ENCODE measurements at regions not wholly inside any gene's neighbourhood (a gene's known extent, or its start where the extent isn't known, plus 50 kb on each side); places are given as distances from the start of the nearest gene placed in this dataset.
"Not testable (repeated sequence)": the region's sequence is repeated elsewhere in the genome, so short reads cannot be mapped to it uniquely, and the experiment has no call there.

GRCh38 chr7:119197877-119198527, 973.5 kb downstream of the ANKRD7 start:
- Mint-ChIP-seq H3K27me3 (no peaks in the 10 kb centered on the region), H3K27ac (no peak overlapping the region), H3K4me3 (no peak overlapping the region), H3K4me1 (no peaks in the 10 kb centered on the region), H3K9me3 (no peaks in the 10 kb centered on the region), H3K36me3 (ENCODE audit: low read depth) (no peaks in the 10 kb centered on the region)
- POLR2A ChIA-PET = no interaction called here
- DNase-seq = peak; percentile 25
- CTCF ChIA-PET = no interaction called here

GRCh38 chr7:119219663-119220062, 995.2 kb downstream of the ANKRD7 start:
- ChIA-PET POLR2A (no interaction called here), CTCF (no interaction called here)
- no peak overlapping the region for H3K4me3 Mint-ChIP-seq
- H3K27ac Mint-ChIP-seq = no peak overlapping the region
- no peak for DNase-seq
- no peaks in the 10 kb centered on the region for H3K4me1 Mint-ChIP-seq
- peaks cover 4% of the 10 kb centered on the region for H3K9me3 Mint-ChIP-seq
- H3K36me3 Mint-ChIP-seq (ENCODE audit: low read depth) = no peaks in the 10 kb centered on the region
- H3K27me3 Mint-ChIP-seq = no peaks in the 10 kb centered on the region

GRCh38 chr7:119223930-119224329, 999.4 kb downstream of the ANKRD7 start:
- Mint-ChIP-seq H3K27me3 (no peaks in the 10 kb centered on the region), H3K9me3 (peaks cover 9% of the 10 kb centered on the region), H3K27ac (no peak overlapping the region), H3K36me3 (ENCODE audit: low read depth) (no peaks in the 10 kb centered on the region), H3K4me1 (no peaks in the 10 kb centered on the region), H3K4me3 (no peak overlapping the region)
- CTCF ChIA-PET = no interaction called here
- POLR2A ChIA-PET = no interaction called here
- no peak for DNase-seq

GRCh38 chr7:119228482-119228881, 1004.0 kb downstream of the ANKRD7 start:
- Mint-ChIP-seq H3K4me3 (no peak overlapping the region), H3K9me3 (peaks cover 9% of the 10 kb centered on the region), H3K27ac (no peak overlapping the region), H3K4me1 (no peaks in the 10 kb centered on the region), H3K36me3 (ENCODE audit: low read depth) (no peaks in the 10 kb centered on the region), H3K27me3 (no peaks in the 10 kb centered on the region)
- ChIA-PET POLR2A (no interaction called here), CTCF (no interaction called here)
- no peak for DNase-seq

GRCh38 chr7:119232091-119232490, 1007.6 kb downstream of the ANKRD7 start:
- Mint-ChIP-seq H3K9me3 (peaks cover 6% of the 10 kb centered on the region), H3K27ac (no peak overlapping the region), H3K4me3 (no peak overlapping the region), H3K27me3 (no peaks in the 10 kb centered on the region), H3K36me3 (ENCODE audit: low read depth) (no peaks in the 10 kb centered on the region), H3K4me1 (no peaks in the 10 kb centered on the region)
- no peak for DNase-seq
- ChIA-PET CTCF (no interaction called here), POLR2A (no interaction called here)

GRCh38 chr7:119233015-119233414, 1008.5 kb downstream of the ANKRD7 start:
- Mint-ChIP-seq H3K9me3 (peaks cover 2% of the 10 kb centered on the region), H3K4me1 (no peaks in the 10 kb centered on the region), H3K27me3 (no peaks in the 10 kb centered on the region), H3K27ac (no peak overlapping the region), H3K36me3 (ENCODE audit: low read depth) (no peaks in the 10 kb centered on the region), H3K4me3 (no peak overlapping the region)
- POLR2A ChIA-PET = no interaction called here
- CTCF ChIA-PET = interaction anchor here (0.5 kb wide), 1 partner anchor 1652 kb away, joined by 4 read pairs; no protein-coding TSS in a partner anchor
- no peak for DNase-seq

- CTCF ChIA-PET = no interaction called here
- no peak overlapping the region for H3K4me3 Mint-ChIP-seq
Observed at GRCh38 chr7:119252962-119253361, 1020.0 kb upstream of the KCND2 start.

GRCh38 chr7:119254742-119255141, 1018.2 kb upstream of the KCND2 start:
- H3K27ac Mint-ChIP-seq = no peak overlapping the region
- H3K9me3 Mint-ChIP-seq = no peaks in the 10 kb centered on the region
- CTCF ChIA-PET = no interaction called here
- H3K4me3 Mint-ChIP-seq = no peak overlapping the region
- no peaks in the 10 kb centered on the region for H3K4me1 Mint-ChIP-seq
- no peaks in the 10 kb centered on the region for H3K27me3 Mint-ChIP-seq
- H3K36me3 Mint-ChIP-seq (ENCODE audit: low read depth) = no peaks in the 10 kb centered on the region
- POLR2A ChIA-PET = no interaction called here
- no peak for DNase-seq

More at GRCh38 chr7:119252962-119253361, 1020.0 kb upstream of the KCND2 start:
- no peak overlapping the region for H3K27ac Mint-ChIP-seq
- no peaks in the 10 kb centered on the region for H3K27me3 Mint-ChIP-seq
- DNase-seq = no peak
- no peaks in the 10 kb centered on the region for H3K9me3 Mint-ChIP-seq
- no peaks in the 10 kb centered on the region for H3K4me1 Mint-ChIP-seq
- POLR2A ChIA-PET = no interaction called here
- no peaks in the 10 kb centered on the region for H3K36me3 Mint-ChIP-seq (ENCODE audit: low read depth)

- CTCF ChIA-PET = no interaction called here
- H3K9me3 Mint-ChIP-seq = no peaks in the 10 kb centered on the region
- H3K27me3 Mint-ChIP-seq = no peaks in the 10 kb centered on the region
Observed at GRCh38 chr7:119256001-119256400, 1017.0 kb upstream of the KCND2 start.

GRCh38 chr7:119256446-119257131, 1016.4 kb upstream of the KCND2 start:
- ChIA-PET POLR2A (no interaction called here), CTCF (no interaction called here)
- Mint-ChIP-seq H3K27ac (no peak overlapping the region), H3K27me3 (no peaks in the 10 kb centered on the region), H3K4me1 (no peaks in the 10 kb centered on the region), H3K36me3 (ENCODE audit: low read depth) (no peaks in the 10 kb centered on the region), H3K9me3 (no peaks in the 10 kb centered on the region), H3K4me3 (no peak overlapping the region)
- no peak for DNase-seq

More at GRCh38 chr7:119256001-119256400, 1017.0 kb upstream of the KCND2 start:
- no peak overlapping the region for H3K4me3 Mint-ChIP-seq
- H3K4me1 Mint-ChIP-seq = no peaks in the 10 kb centered on the region
- H3K36me3 Mint-ChIP-seq (ENCODE audit: low read depth) = no peaks in the 10 kb centered on the region
- DNase-seq = no peak
- POLR2A ChIA-PET = no interaction called here
- no peak overlapping the region for H3K27ac Mint-ChIP-seq

- POLR2A ChIA-PET; CTCF ChIA-PET; H3K27ac Mint-ChIP-seq; H3K36me3 Mint-ChIP-seq (ENCODE audit: low read depth); DNase-seq; H3K9me3 Mint-ChIP-seq; H3K4me1 Mint-ChIP-seq; H3K27me3 Mint-ChIP-seq; H3K4me3 Mint-ChIP-seq: not testable (repeated sequence)
Observed at GRCh38 chr7:119266790-119267189, 1006.2 kb upstream of the KCND2 start.

GRCh38 chr7:119270045-119270464, 1002.9 kb upstream of the KCND2 start:
- Mint-ChIP-seq H3K36me3 (ENCODE audit: low read depth) (no peaks in the 10 kb centered on the region), H3K27me3 (no peaks in the 10 kb centered on the region), H3K4me3 (no peak overlapping the region), H3K9me3 (no peaks in the 10 kb centered on the region), H3K27ac (no peak overlapping the region), H3K4me1 (no peaks in the 10 kb centered on the region)
- ChIA-PET POLR2A (no interaction called here), CTCF (no interaction called here)
- DNase-seq = peak; percentile 45

- H3K9me3 Mint-ChIP-seq = no peaks in the 10 kb centered on the region
Observed at GRCh38 chr7:119270644-119271043, 1002.3 kb upstream of the KCND2 start.

More at GRCh38 chr7:119270644-119271043, 1002.3 kb upstream of the KCND2 start:
- ChIA-PET CTCF (no interaction called here), POLR2A (no interaction called here)
- H3K4me1 Mint-ChIP-seq = no peaks in the 10 kb centered on the region
- DNase-seq = no peak
- no peaks in the 10 kb centered on the region for H3K36me3 Mint-ChIP-seq (ENCODE audit: low read depth)
- H3K4me3 Mint-ChIP-seq = no peak overlapping the region
- no peaks in the 10 kb centered on the region for H3K27me3 Mint-ChIP-seq
- H3K27ac Mint-ChIP-seq = no peak overlapping the region
